GM10266 (cell line): ENCODE measurements at regions not wholly inside any gene's neighbourhood (a gene's known extent, or its start where the extent isn't known, plus 50 kb on each side); places are given as distances from the start of the nearest gene placed in this dataset.
"Not testable (repeated sequence)": the region's sequence is repeated elsewhere in the genome, so short reads cannot be mapped to it uniquely, and the experiment has no call there.

ENCODE experiments used
- DNase-seq: peaks from one replicate; pipeline ENCODE4 v3.0.0; 2012; ENCODE audit errors: extremely low spot score
- CTCF ChIP-seq: IDR thresholded peaks from 2 replicates; pipeline ENCODE4 v1.5.1; 2012; ENCODE audit warnings: mild to moderate bottlenecking, low read depth; ENCODE audit not compliant: control insufficient read depth, insufficient read depth; ENCODE audit errors: missing control alignments

- no peak for TF ChIP-seq CTCF
- DNase-seq, result no peak
These were observed 164.8 kb upstream of the COL11A1 start for GRCh38 chr1:103273106-103273505.

- not testable (repeated sequence) for DNase-seq
These were observed 163.1 kb upstream of the COL11A1 start for GRCh38 chr1:103271471-103271870.

- no peak for DNase-seq
- TF ChIP-seq CTCF, result no peak
These were observed 159.6 kb upstream of the COL11A1 start for GRCh38 chr1:103267893-103268292.

GRCh38 chr1:103267266-103267665, 158.9 kb upstream of the COL11A1 start:
- no peak for DNase-seq
- TF ChIP-seq CTCF, result no peak

GRCh38 chr1:103266036-103266435, 157.7 kb upstream of the COL11A1 start:
- no peak for TF ChIP-seq CTCF
- DNase-seq, result no peak

- TF ChIP-seq CTCF, result no peak
- no peak for DNase-seq
These were observed 157.2 kb upstream of the COL11A1 start for GRCh38 chr1:103265551-103265950.

GRCh38 chr1:103259982-103260381, 151.7 kb upstream of the COL11A1 start:
- DNase-seq, result no peak
- TF ChIP-seq CTCF, result no peak

- no peak for DNase-seq
- TF ChIP-seq CTCF, result no peak
These were observed 148.2 kb upstream of the COL11A1 start for GRCh38 chr1:103256490-103256889.
